ENCODE measurements at regions not wholly inside any gene's neighbourhood (a gene's known extent, or its start where the extent isn't known, plus 50 kb on each side); places are given as distances from the start of the nearest gene placed in this dataset.

DNA sequence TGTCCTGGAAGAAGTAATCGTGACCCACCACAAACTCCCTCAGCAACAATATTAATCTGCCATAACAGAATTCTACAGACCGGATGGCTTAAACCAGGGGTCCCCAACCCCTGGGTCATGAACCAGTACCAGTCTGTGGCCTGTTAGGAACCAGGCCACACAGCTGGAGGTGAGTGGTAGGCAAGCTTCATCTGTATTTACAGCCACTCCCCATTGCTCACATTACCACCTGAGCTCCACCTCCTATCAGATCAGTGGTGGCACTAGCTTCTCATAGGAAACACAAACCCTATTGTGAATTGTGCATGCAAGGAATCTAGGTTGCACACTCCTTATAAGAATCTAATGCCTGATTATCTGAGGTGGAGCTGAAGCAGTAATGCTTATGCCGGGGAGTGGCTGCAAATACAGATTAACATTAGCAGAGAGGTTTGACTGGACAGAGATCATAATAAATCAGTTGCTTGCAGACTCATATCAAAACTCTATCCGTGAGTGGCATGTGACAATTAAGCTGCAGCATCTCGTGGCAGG lies 74.5 kb downstream of the NOG start:
- no peak for TF ChIP-seq MYC (IDR thresholded peaks at IDR 0.05; ENCODE audit: low read depth, low read length)
- TF ChIP-seq JUN (IDR thresholded peaks at IDR 0.05; ENCODE audit: borderline replicate concordance, insufficient read depth, insufficient read length, low read depth) = no peak
- no peak for TF ChIP-seq POLR2AphosphoS5 (IDR thresholded peaks at IDR 0.05; ENCODE audit: insufficient read depth, low read depth, low read length)
- TF ChIP-seq FOS (IDR thresholded peaks at IDR 0.05; ENCODE audit: borderline replicate concordance, insufficient read depth, low read length) = no peak
- TF ChIP-seq EZH2 (IDR thresholded peaks at IDR 0.05; ENCODE audit: borderline replicate concordance, low read depth, low read length, severe bottlenecking) = no peak
- TF ChIP-seq CTCF (IDR thresholded peaks at IDR 0.05; ENCODE audit: extremely low read depth in 1 of 2, insufficient read depth in 1 of 2, low read depth in 1 of 2, low read length in 2 of 2) = no peak
- TF ChIP-seq POLR2A (IDR thresholded peaks at IDR 0.05; ENCODE audit: low read depth, low read length) = no peak
- TF ChIP-seq, protein P1, sequence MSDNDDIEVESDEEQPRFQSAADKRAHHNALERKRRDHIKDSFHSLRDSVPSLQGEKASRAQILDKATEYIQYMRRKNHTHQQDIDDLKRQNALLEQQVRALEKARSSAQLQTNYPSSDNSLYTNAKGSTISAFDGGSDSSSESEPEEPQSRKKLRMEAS (IDR thresholded peaks at IDR 0.05; ENCODE audit: insufficient read depth, insufficient read length) = no peak
- TF ChIP-seq GATA2 (IDR thresholded peaks at IDR 0.05; ENCODE audit: insufficient read depth, insufficient read length, low read depth, low read length) = no peak
- DNase-seq (ENCODE audit: low read depth, low spot score) = no peak
- dilution Hi-C loops (cut with MboI; ENCODE audit: extremely low pct_ligation_motif_present, low sequenced_read_pairs) = no loop called here

More for the DNA sequence above, 74.5 kb downstream of the NOG start:
- Histone ChIP-seq H3K4me3 (replicated peaks in 1 of 3; ENCODE audit: insufficient read depth in 1 of 3, low read depth in 1 of 3, low read length in 3 of 3) (no peak overlapping the region), H3K36me3 (ENCODE audit: control insufficient read depth in 2 of 2, extremely low read depth in 1 of 2, insufficient read depth in 2 of 2, low read length in 2 of 2) (no peaks in the 10 kb centered on the region), H3K4me1 (ENCODE audit: control insufficient read depth, extremely low read depth, insufficient read depth, low read length) (no peaks in the 10 kb centered on the region), H3K27me3 (ENCODE audit: control insufficient read depth in 2 of 2, insufficient read depth in 2 of 2, low read length in 2 of 2) (peaks cover 0 to 2% of the 10 kb centered on the region in 2 experiments), H4K20me1 (replicated peaks; ENCODE audit: control insufficient read depth, extremely low read depth, insufficient read depth, low read length) (no peaks in the 10 kb centered on the region), H2AFZ (ENCODE audit: low read depth, low read length) (no peak overlapping the region), H3K27ac (ENCODE audit: insufficient read depth, low read depth, low read length) (no peak overlapping the region), H3K4me2 (ENCODE audit: insufficient read depth, low read length) (no peak overlapping the region), H3K9ac (replicated peaks; ENCODE audit: extremely low read depth, insufficient read depth, low read length) (no peak overlapping the region), H3K9me3 (replicated peaks; ENCODE audit: control insufficient read depth, insufficient read depth, low read length) (no peaks in the 10 kb centered on the region), H3K79me2 (ENCODE audit: control insufficient read depth, insufficient read depth, low read length) (no peaks in the 10 kb centered on the region), H3K9me1 (replicated peaks; ENCODE audit: control insufficient read depth, extremely low read depth, insufficient read depth, low read length) (no peaks in the 10 kb centered on the region)
- CTCF ChIA-PET = interaction anchor here (1.2 kb wide), 1 partner anchor 11 kb away, joined by 5 read pairs; no protein-coding TSS in a partner anchor
- intact Hi-C loops (cut with micrococcal nuclease) = no loop called here
- POLR2A ChIA-PET = no interaction called here
- BruUV-seq (replicated peaks) = no TSS peak
- no peak for FAIRE-seq
